Choroid plexus epithelial cell (primary cell): ENCODE measurements at regions not wholly inside any gene's neighbourhood (a gene's known extent, or its start where the extent isn't known, plus 50 kb on each side); places are given as distances from the start of the nearest gene placed in this dataset.
"Not testable (repeated sequence)": the region's sequence is repeated elsewhere in the genome, so short reads cannot be mapped to it uniquely, and the experiment has no call there.

ENCODE experiments used
- DNase-seq: peaks from one replicate; pipeline ENCODE4 v3.0.0-alpha.2; 2010; ENCODE audit warnings: low read depth
- H3K4me3 ChIP-seq: 2 replicates; pipeline ENCODE4 v1.5.1; 2011; ENCODE audit warnings: low read depth, mild to moderate bottlenecking, control low read depth, low read length, moderate library complexity
- CTCF ChIP-seq: conservative IDR thresholded peaks from 2 replicates; pipeline ENCODE4 v1.5.1; 2011; ENCODE audit warnings: low read depth, mild to moderate bottlenecking, control low read depth, inconsistent platforms, low read length, moderate library complexity

DNA sequence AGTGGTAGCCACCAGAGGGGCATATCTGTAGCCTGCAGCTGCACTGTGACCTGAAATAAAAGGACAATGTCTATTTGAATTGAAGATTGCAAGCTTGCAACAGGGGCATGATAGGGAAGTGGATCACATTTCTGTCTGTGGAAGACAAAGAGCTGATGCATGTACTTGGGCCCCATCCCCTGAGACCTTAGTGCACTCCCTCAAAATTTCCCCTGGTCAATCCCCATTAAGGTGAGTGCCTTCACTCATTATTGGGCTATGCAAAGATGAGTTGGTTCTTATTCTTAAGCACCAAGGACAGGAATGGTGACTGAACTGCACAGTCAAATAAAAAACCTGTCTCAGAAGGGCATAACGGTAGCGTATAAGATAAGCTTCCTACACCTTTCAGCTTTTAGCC, 273.1 kb upstream of the ARSJ start:
- no peak for TF ChIP-seq CTCF
- no peak for DNase-seq

DNA sequence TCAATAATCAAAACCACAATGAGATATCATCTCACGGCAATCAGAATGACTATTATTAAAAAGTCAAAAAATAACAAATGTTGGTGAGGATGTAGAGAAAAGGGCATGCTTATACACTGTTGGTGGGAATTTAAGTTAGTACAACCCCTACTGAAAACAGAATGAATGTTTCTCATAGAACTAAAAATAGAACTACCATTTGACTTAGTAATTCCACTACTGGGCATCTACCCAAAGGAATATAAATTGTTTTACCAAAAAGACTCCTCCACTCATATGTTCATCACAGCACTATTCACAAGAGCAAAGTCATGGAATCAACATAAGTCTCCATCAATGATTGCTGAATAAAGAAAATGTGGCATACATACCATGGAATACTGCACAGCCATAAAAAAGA, 278.1 kb upstream of the ARSJ start:
- DNase-seq, result peak; percentile 37
- TF ChIP-seq CTCF, result no peak

More for the DNA sequence above, 273.1 kb upstream of the ARSJ start:
- no peak overlapping the region for H3K4me3 ChIP-seq

GRCh38 chr4:114262421-114262820, 283.0 kb upstream of the ARSJ start:
- not testable (repeated sequence) for DNase-seq, H3K4me3 ChIP-seq

More for the DNA sequence above, 278.1 kb upstream of the ARSJ start:
- H3K4me3 ChIP-seq, result no peak overlapping the region

DNA sequence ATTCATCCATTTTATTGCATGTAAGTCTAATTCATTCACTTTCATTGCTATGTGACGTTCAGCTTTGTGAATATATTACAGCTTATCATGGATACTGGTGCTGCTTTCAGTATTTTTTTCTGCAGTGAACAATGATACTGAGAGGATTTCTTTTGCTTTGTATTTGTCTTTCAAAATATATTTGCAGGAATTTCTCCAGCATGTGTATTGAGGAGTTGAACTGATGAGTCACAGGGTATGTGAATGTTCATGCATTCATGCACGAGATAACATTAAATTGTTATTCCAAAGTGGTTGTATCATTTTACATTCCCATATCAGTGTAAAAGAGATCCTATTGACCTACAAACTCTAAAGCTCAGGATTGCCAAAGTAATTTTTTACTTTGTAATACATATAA, 283.8 kb upstream of the ARSJ start:
- DNase-seq, result peak; percentile 67
- no peak overlapping the region for H3K4me3 ChIP-seq
- TF ChIP-seq CTCF, result no peak

GRCh38 chr4:114264452-114264851, 285.0 kb upstream of the ARSJ start:
- no peak overlapping the region for H3K4me3 ChIP-seq
- no peak for TF ChIP-seq CTCF
- DNase-seq, result no peak

- no peak for DNase-seq
- no peak overlapping the region for H3K4me3 ChIP-seq
- no peak for TF ChIP-seq CTCF
Measured at GRCh38 chr4:114264877-114265291, 285.4 kb upstream of the ARSJ start.

DNA sequence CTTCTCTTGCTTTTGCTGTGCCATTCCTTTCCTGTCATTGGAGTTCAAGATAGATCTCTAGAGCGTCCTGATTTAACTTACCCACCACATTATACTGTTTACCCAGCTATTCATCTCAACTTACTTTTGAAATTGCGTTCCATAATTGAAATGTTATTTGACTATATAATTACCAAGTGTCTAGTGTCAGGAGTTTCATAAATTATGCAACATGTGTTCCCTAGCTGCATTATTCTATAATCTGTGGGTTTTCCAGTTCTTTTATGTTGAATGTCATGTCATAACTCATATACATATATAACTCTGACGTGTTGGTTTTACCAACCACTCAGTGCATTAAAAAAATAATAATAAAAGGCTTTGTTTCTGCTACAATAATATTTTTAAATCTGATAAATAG, 285.9 kb upstream of the ARSJ start:
- TF ChIP-seq CTCF, result no peak
- DNase-seq, result no peak
- no peak overlapping the region for H3K4me3 ChIP-seq

DNA sequence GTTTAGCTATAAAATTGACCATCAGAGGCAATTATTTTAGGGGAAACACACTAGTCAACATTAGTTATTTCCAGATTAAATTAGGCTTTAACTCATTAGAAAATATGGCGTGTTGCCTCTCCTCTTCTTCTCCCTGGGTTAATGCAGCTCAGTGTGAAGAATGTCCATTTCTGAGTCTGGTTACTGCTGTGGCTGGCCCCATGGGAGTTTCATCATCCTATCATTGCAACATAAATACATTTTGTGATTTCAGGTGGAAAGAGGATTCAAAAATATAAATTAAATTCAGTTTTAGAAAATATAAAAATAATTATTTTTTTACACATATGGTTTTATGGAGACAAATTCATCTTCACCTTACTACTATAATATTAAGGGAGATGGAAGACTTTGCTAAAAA, 288.5 kb upstream of the ARSJ start:
- no peak for TF ChIP-seq CTCF
- peak; percentile 71 for DNase-seq
- H3K4me3 ChIP-seq, result no peak overlapping the region
